GM12874 (cell line): ENCODE measurements at regions not wholly inside any gene's neighbourhood (a gene's known extent, or its start where the extent isn't known, plus 50 kb on each side); places are given as distances from the start of the nearest gene placed in this dataset.

ENCODE experiments used
- CTCF ChIP-seq: IDR thresholded peaks from 2 replicates; pipeline ENCODE4 v1.5.1; 2011; ENCODE audit warnings: low read depth, mild to moderate bottlenecking, control low read depth, low read length, moderate library complexity; ENCODE audit not compliant: insufficient read depth

- no peak for TF ChIP-seq CTCF
Measured at GRCh38 chr18:46269275-46269674, 165.1 kb downstream of the HAUS1 start.

DNA sequence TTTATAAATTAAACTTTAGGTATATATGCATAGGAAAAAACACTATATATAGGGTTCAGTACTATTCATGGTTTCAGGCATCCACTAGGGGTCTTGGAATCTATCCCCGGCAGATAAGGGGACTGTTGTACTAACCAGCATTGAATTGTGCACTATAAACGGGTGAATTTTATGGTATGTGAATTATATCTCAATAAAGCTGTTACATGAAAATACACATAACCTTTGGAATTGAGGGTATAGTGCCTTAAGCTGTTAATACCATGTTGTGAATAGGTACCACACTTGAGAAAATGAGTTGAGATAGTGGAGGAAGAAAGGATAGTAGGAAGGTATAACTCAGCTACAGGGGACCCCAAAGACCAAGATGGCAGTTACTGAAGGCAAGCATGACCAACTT is 167.3 kb downstream of the HAUS1 start:
- no peak for TF ChIP-seq CTCF

DNA sequence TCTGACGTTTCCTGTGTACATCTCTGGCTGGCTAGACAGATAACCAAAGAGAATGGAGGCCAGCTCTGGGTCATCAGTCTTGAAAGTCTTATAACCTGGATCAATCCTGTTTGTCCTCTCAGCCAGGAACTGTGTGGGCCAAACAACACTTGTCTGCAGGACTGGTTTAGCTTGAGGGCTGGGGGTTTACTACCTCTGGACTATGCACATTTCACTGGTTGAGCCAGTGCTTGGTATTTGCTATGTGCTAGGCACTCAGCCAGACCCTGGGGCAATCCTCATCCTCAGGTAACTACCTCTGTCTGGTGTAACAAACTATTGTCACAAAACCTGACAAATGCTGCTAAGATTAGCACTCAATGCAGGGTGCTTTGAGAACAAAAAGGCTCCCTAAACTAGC is 169.7 kb downstream of the HAUS1 start:
- no peak for TF ChIP-seq CTCF

- TF ChIP-seq CTCF = no peak
Measured at GRCh38 chr18:46274266-46274665, 170.1 kb downstream of the HAUS1 start.

- no peak for TF ChIP-seq CTCF
Measured at GRCh38 chr18:46275370-46275769, 171.2 kb downstream of the HAUS1 start.

- TF ChIP-seq CTCF = no peak
Measured at GRCh38 chr18:46276748-46277147, 172.6 kb downstream of the HAUS1 start.

- TF ChIP-seq CTCF = no peak
Measured at GRCh38 chr18:46278481-46279465, 174.6 kb downstream of the HAUS1 start.
